ENCODE measurements at regions not wholly inside any gene's neighbourhood (a gene's known extent, or its start where the extent isn't known, plus 50 kb on each side); places are given as distances from the start of the nearest gene placed in this dataset.
A peak's percentile ranks its signal among the peaks of the same experiment; 100 is the strongest.

DNA sequence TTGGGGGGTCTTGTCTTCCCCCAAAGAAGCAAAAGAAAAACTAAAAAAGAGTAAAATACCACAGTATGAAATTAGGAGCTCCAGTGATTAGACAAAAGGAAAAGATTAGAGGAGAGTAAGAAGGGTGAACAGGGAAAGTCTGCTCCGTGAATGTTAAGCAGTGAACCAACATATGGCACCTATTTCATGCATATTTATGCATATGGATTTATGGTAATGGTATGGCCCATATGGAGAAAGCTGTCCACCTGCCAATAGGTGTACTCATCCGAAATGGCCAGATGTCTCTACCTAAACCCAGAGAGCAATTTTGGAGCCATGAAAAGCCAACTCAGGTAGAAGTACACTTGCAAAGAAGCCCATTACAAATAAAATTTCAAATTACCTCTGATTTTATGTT, 404.0 kb upstream of the RAB6C start:
- Histone ChIP-seq H2AFZ (ENCODE audit: low read length) (no peak overlapping the region), H3K9ac (ENCODE audit: insufficient read depth, low read depth, low read length) (no peak overlapping the region), H3K79me2 (ENCODE audit: insufficient read depth, low read length) (no peaks in the 10 kb centered on the region), H3K4me1 (ENCODE audit: insufficient read depth, low read length) (no peaks in the 10 kb centered on the region), H3K36me3 (replicated peaks in 1 of 2; ENCODE audit: control insufficient read depth in 1 of 2, insufficient read depth in 2 of 2, low read length in 2 of 2) (no peaks in the 10 kb centered on the region), H3K4me3 (replicated peaks in 1 of 3; ENCODE audit: insufficient read depth in 1 of 3, low read depth in 2 of 3, low read length in 3 of 3) (no peak overlapping the region), H3K4me2 (ENCODE audit: low read depth, low read length) (no peak overlapping the region), H3K9me3 (ENCODE audit: low read length) (peaks cover 5% of the 10 kb centered on the region; the same call in 1 of the 2 replicates), H4K20me1 (ENCODE audit: insufficient read depth, low read length) (no peaks in the 10 kb centered on the region), H3K27me3 (ENCODE audit: control insufficient read depth in 1 of 2, insufficient read depth in 2 of 2, low read length in 2 of 2) (no peaks in the 10 kb centered on the region), H3K27ac (ENCODE audit: extremely low read length, insufficient read depth, low read length) (no peak overlapping the region)
- CTCF ChIA-PET (ENCODE audit: low intra/inter-chr PET ratio, low total read pairs) = no interaction called here
- in situ Hi-C loops (cut with HindIII; ENCODE audit: extremely low pct_ligation_motif_present, low pct_unique_long_range_greater_than_20kb) = no loop called here
- no peak for TF ChIP-seq ARNT2 (CRISPR knock-in tag; IDR thresholded peaks at IDR 0.05; ENCODE audit: low read depth)
- TF ChIP-seq ARNT (IDR thresholded peaks at IDR 0.05) = no peak
- TF ChIP-seq HES4 (CRISPR knock-in tag; IDR thresholded peaks at IDR 0.05; ENCODE audit: borderline replicate concordance) = no peak
- TF ChIP-seq, protein P1, sequence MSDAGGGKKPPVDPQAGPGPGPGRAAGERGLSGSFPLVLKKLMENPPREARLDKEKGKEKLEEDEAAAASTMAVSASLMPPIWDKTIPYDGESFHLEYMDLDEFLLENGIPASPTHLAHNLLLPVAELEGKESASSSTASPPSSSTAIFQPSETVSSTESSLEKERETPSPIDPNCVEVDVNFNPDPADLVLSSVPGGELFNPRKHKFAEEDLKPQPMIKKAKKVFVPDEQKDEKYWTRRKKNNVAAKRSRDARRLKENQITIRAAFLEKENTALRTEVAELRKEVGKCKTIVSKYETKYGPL (CRISPR knock-in tag; IDR thresholded peaks at IDR 0.05) = no peak
- TF ChIP-seq PRMT3 (CRISPR knock-in tag; IDR thresholded peaks at IDR 0.05; ENCODE audit: borderline replicate concordance, low read depth) = no peak
- BruUV-seq (replicated peaks) = no TSS peak
- intact Hi-C loops (cut with micrococcal nuclease; ENCODE audit: unreplicated experiment) = no loop called here
- DNase-seq (ENCODE audit: low spot score) (no peak), FAIRE-seq (no peak), ATAC-seq (no peak)
- 3% methylated on average over 2 of the region's 2 CpGs for WGBS (ENCODE audit: low lambda C conversion rate)
- POLR2A ChIA-PET = no interaction called here

DNA sequence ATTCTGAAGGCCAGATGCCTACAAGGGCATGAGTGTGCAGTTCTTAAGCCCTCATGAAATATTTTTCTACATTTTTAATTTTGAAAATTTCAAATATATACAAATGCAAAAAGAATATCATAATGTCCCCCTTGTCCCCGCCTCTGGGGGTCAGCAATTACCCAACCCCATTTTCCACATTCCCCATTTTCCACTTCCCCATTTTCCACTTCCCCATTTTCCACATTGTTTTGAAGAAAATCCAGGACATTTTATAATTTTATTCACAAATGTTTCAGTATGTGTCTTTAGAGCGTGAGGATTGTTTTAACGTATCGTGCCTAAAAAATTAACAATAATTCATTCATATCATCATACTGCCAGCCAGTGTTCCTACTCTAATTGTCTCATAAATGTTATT, 403.6 kb upstream of the RAB6C start:
- no peak for FAIRE-seq
- under 1% methylated on average over 4 of the region's 4 CpGs for WGBS (ENCODE audit: low lambda C conversion rate)
- ATAC-seq = no peak
- Histone ChIP-seq H2AFZ (ENCODE audit: low read length) (no peak overlapping the region), H3K9ac (ENCODE audit: insufficient read depth, low read depth, low read length) (no peak overlapping the region), H3K4me1 (ENCODE audit: insufficient read depth, low read length) (no peaks in the 10 kb centered on the region), H4K20me1 (ENCODE audit: insufficient read depth, low read length) (no peaks in the 10 kb centered on the region), H3K36me3 (replicated peaks in 1 of 2; ENCODE audit: control insufficient read depth in 1 of 2, insufficient read depth in 2 of 2, low read length in 2 of 2) (no peaks in the 10 kb centered on the region), H3K27ac (ENCODE audit: extremely low read length, insufficient read depth, low read length) (no peak overlapping the region), H3K4me3 (replicated peaks in 1 of 3; ENCODE audit: insufficient read depth in 1 of 3, low read depth in 2 of 3, low read length in 3 of 3) (no peak overlapping the region), H3K79me2 (ENCODE audit: insufficient read depth, low read length) (no peaks in the 10 kb centered on the region), H3K9me3 (ENCODE audit: low read length) (peaks cover 2% of the 10 kb centered on the region; the same call in 1 of the 2 replicates), H3K27me3 (ENCODE audit: control insufficient read depth in 1 of 2, insufficient read depth in 2 of 2, low read length in 2 of 2) (no peaks in the 10 kb centered on the region), H3K4me2 (ENCODE audit: low read depth, low read length) (no peak overlapping the region)
- TF ChIP-seq ZNF816 (CRISPR knock-in tag; IDR thresholded peaks at IDR 0.05; ENCODE audit: borderline replicate concordance) (no peak), HNRNPK (IDR thresholded peaks at IDR 0.05; ENCODE audit: low read depth, low read length, poor library complexity, severe bottlenecking) (peak; percentile 45)
- in situ Hi-C loops (cut with HindIII; ENCODE audit: extremely low pct_ligation_motif_present, low pct_unique_long_range_greater_than_20kb) = no loop called here
- intact Hi-C loops (cut with micrococcal nuclease; ENCODE audit: unreplicated experiment) = no loop called here
- DNase-seq (ENCODE audit: low spot score) = no peak
- ChIA-PET POLR2A (no interaction called here), CTCF (ENCODE audit: low intra/inter-chr PET ratio, low total read pairs) (no interaction called here)
- no TSS peak for BruUV-seq (replicated peaks)
